SK-N-SH treated with all-trans-retinoic acid at 6 μM for 48 hours (cell line): ENCODE measurements at regions not wholly inside any gene's neighbourhood (a gene's known extent, or its start where the extent isn't known, plus 50 kb on each side); places are given as distances from the start of the nearest gene placed in this dataset.

Source experiments
- ATAC-seq: fragments of 200-7000 bp; cut with Tn5 transposase; 3 replicates; pipeline ENCODE4 v1.9.1; 2020; ENCODE audit warnings: mild to moderate bottlenecking, moderate library complexity
- ARNTL ChIP-seq: fragments of 450-650 bp; formaldehyde crosslinking; IDR thresholded peaks from 2 replicates; pipeline ENCODE4 v1.5.0; 2020; ENCODE audit warnings: low read depth, mild to moderate bottlenecking, moderate library complexity, borderline replicate concordance
- BACH2 ChIP-seq: fragments of 250-450 bp; sonication (Bioruptor Pico); IDR thresholded peaks from 2 replicates; pipeline ENCODE4 v1.9.0; 2021; ENCODE audit warnings: mild to moderate bottlenecking, borderline replicate concordance
- CREB5 ChIP-seq: fragments of 250-450 bp; sonication (Bioruptor Pico); IDR thresholded peaks from 2 replicates; pipeline ENCODE4 v1.5.1; 2020; ENCODE audit warnings: low read depth, mild to moderate bottlenecking, moderate library complexity
- CSDC2 ChIP-seq: fragments of 250-450 bp; sonication (Bioruptor Pico); IDR thresholded peaks from 2 replicates; pipeline ENCODE4 v1.5.0; 2020; ENCODE audit warnings: mild to moderate bottlenecking, moderate library complexity
- CSRNP3 ChIP-seq: fragments of 250-450 bp; sonication (Bioruptor Pico); IDR thresholded peaks from 2 replicates; pipeline ENCODE4 v1.5.1; 2021; ENCODE audit warnings: mild to moderate bottlenecking, moderate library complexity
- GLIS3 ChIP-seq: fragments of 250-450 bp; sonication (Bioruptor Pico); IDR thresholded peaks from 2 replicates; pipeline ENCODE4 v1.5.0; 2020; ENCODE audit warnings: mild to moderate bottlenecking, moderate library complexity
- ISL1 ChIP-seq: fragments of 250-450 bp; sonication (Bioruptor Pico); IDR thresholded peaks from 2 replicates; pipeline ENCODE4 v2.1.2; 2022; ENCODE audit warnings: mild to moderate bottlenecking, moderate library complexity
- OSR1 ChIP-seq: fragments of 250-450 bp; sonication (Bioruptor Pico); IDR thresholded peaks from 2 replicates; pipeline ENCODE4 v1.8.0; 2022; ENCODE audit warnings: moderate library complexity, mild to moderate bottlenecking, inconsistent platforms
- PATZ1 ChIP-seq: fragments of 250-450 bp; sonication (Bioruptor Pico); IDR thresholded peaks from 2 replicates; pipeline ENCODE4 v1.8.0; 2020; ENCODE audit warnings: mild to moderate bottlenecking, moderate library complexity, borderline replicate concordance
- POU6F1 ChIP-seq: fragments of 250-450 bp; sonication (Bioruptor Pico); IDR thresholded peaks from 2 replicates; pipeline ENCODE4 v1.8.0; 2021; ENCODE audit warnings: low read depth, mild to moderate bottlenecking, moderate library complexity, borderline replicate concordance
- PPARA ChIP-seq: fragments of 250-450 bp; sonication (Bioruptor Pico); IDR thresholded peaks from 2 replicates; pipeline ENCODE4 v1.5.0; 2020; ENCODE audit warnings: mild to moderate bottlenecking, borderline replicate concordance
- RARB ChIP-seq: fragments of 250-450 bp; sonication (Bioruptor Pico); IDR thresholded peaks from 2 replicates; pipeline ENCODE4 v1.8.0; 2021; ENCODE audit warnings: mild to moderate bottlenecking, moderate library complexity
- SNAI2 ChIP-seq: fragments of 250-450 bp; sonication (Bioruptor Pico); IDR thresholded peaks from 2 replicates; pipeline ENCODE4 v1.5.0; 2020; ENCODE audit warnings: mild to moderate bottlenecking, moderate library complexity
- TCF4 ChIP-seq: fragments of 250-450 bp; sonication (Bioruptor Pico); IDR thresholded peaks from 2 replicates; pipeline ENCODE4 v1.8.0; 2021; ENCODE audit warnings: mild to moderate bottlenecking, moderate library complexity, borderline replicate concordance
- TOX ChIP-seq: fragments of 250-450 bp; sonication (Bioruptor Pico); IDR thresholded peaks from 2 replicates; pipeline ENCODE4 v1.8.0; 2021; ENCODE audit warnings: mild to moderate bottlenecking, moderate library complexity, borderline replicate concordance
- ZC3H10 ChIP-seq: fragments of 250-450 bp; sonication (Bioruptor Pico); IDR thresholded peaks from 2 replicates; pipeline ENCODE4 v1.5.1; 2021; ENCODE audit warnings: mild to moderate bottlenecking, moderate library complexity
- ZFP3 ChIP-seq: fragments of 250-450 bp; sonication (Bioruptor Pico); IDR thresholded peaks from 2 replicates; pipeline ENCODE4 v1.5.0; 2020; ENCODE audit warnings: mild to moderate bottlenecking, moderate library complexity
- ZFP30 ChIP-seq: fragments of 450-650 bp; formaldehyde crosslinking; IDR thresholded peaks from 2 replicates; pipeline ENCODE4 v1.5.0; 2022; ENCODE audit warnings: mild to moderate bottlenecking, moderate library complexity
- ZNF565 ChIP-seq: fragments of 450-650 bp; formaldehyde crosslinking; conservative IDR thresholded peaks from 2 replicates; pipeline ENCODE4 v1.5.0; 2020; ENCODE audit warnings: low read depth, mild to moderate bottlenecking, moderate library complexity
- ZNF70 ChIP-seq: fragments of 450-650 bp; formaldehyde crosslinking; IDR thresholded peaks from 2 replicates; pipeline ENCODE4 v1.5.0; 2020; ENCODE audit warnings: mild to moderate bottlenecking, moderate library complexity
- ZNF8 ChIP-seq: fragments of 450-650 bp; formaldehyde crosslinking; IDR thresholded peaks from 2 replicates; pipeline ENCODE4 v1.5.0; 2020; ENCODE audit warnings: mild to moderate bottlenecking, moderate library complexity
- TF ChIP-seq, protein P1 (sequence below): fragments of 250-450 bp; sonication (Bioruptor Pico); IDR thresholded peaks from 2 replicates; pipeline ENCODE4 v1.5.0; 2020; ENCODE audit warnings: mild to moderate bottlenecking, moderate library complexity

- no peak for TF ChIP-seq TCF4 (CRISPR knock-in tag)
- TF ChIP-seq PATZ1: no peak
- no peak for TF ChIP-seq POU6F1 (CRISPR knock-in tag)
- no peak for TF ChIP-seq ZFP3 (CRISPR knock-in tag)
- no peak for TF ChIP-seq ISL1 (CRISPR knock-in tag)
- no peak for TF ChIP-seq ZNF8 (CRISPR knock-in tag)
- TF ChIP-seq PPARA: no peak
- TF ChIP-seq ZNF70 (CRISPR knock-in tag): no peak
- no peak for TF ChIP-seq CSDC2
- ATAC-seq: no peak
Observed at GRCh38 chr12:47419497-47419896, 286.3 kb downstream of the RPAP3 start.

GRCh38 chr12:47417955-47418354, 287.9 kb downstream of the RPAP3 start:
- no peak for ATAC-seq
- TF ChIP-seq GLIS3 (CRISPR knock-in tag): no peak
- TF ChIP-seq ZC3H10 (CRISPR knock-in tag): no peak
- no peak for TF ChIP-seq ZNF70 (CRISPR knock-in tag)
- TF ChIP-seq CSRNP3 (CRISPR knock-in tag): no peak
- no peak for TF ChIP-seq CSDC2
- TF ChIP-seq TCF4 (CRISPR knock-in tag): no peak
- no peak for TF ChIP-seq ZFP3 (CRISPR knock-in tag)
- TF ChIP-seq ZNF8 (CRISPR knock-in tag): no peak
- no peak for TF ChIP-seq CREB5 (CRISPR knock-in tag)
- no peak for TF ChIP-seq ZFP30
- no peak for TF ChIP-seq OSR1 (CRISPR knock-in tag)
- TF ChIP-seq PATZ1: no peak
- no peak for TF ChIP-seq RARB (CRISPR knock-in tag)
- TF ChIP-seq TOX (CRISPR knock-in tag): no peak
- TF ChIP-seq ARNTL (CRISPR knock-in tag): no peak
- no peak for TF ChIP-seq SNAI2 (CRISPR knock-in tag)
- TF ChIP-seq, protein P1, sequence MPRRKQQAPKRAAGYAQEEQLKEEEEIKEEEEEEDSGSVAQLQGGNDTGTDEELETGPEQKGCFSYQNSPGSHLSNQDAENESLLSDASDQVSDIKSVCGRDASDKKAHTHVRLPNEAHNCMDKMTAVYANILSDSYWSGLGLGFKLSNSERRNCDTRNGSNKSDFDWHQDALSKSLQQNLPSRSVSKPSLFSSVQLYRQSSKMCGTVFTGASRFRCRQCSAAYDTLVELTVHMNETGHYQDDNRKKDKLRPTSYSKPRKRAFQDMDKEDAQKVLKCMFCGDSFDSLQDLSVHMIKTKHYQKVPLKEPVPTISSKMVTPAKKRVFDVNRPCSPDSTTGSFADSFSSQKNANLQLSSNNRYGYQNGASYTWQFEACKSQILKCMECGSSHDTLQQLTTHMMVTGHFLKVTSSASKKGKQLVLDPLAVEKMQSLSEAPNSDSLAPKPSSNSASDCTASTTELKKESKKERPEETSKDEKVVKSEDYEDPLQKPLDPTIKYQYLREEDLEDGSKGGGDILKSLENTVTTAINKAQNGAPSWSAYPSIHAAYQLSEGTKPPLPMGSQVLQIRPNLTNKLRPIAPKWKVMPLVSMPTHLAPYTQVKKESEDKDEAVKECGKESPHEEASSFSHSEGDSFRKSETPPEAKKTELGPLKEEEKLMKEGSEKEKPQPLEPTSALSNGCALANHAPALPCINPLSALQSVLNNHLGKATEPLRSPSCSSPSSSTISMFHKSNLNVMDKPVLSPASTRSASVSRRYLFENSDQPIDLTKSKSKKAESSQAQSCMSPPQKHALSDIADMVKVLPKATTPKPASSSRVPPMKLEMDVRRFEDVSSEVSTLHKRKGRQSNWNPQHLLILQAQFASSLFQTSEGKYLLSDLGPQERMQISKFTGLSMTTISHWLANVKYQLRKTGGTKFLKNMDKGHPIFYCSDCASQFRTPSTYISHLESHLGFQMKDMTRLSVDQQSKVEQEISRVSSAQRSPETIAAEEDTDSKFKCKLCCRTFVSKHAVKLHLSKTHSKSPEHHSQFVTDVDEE (CRISPR knock-in tag): no peak
- no peak for TF ChIP-seq BACH2 (CRISPR knock-in tag)
- TF ChIP-seq ZNF565 (CRISPR knock-in tag): no peak
